ENCODE measurements at regions not wholly inside any gene's neighbourhood (a gene's known extent, or its start where the extent isn't known, plus 50 kb on each side); places are given as distances from the start of the nearest gene placed in this dataset.

DNA sequence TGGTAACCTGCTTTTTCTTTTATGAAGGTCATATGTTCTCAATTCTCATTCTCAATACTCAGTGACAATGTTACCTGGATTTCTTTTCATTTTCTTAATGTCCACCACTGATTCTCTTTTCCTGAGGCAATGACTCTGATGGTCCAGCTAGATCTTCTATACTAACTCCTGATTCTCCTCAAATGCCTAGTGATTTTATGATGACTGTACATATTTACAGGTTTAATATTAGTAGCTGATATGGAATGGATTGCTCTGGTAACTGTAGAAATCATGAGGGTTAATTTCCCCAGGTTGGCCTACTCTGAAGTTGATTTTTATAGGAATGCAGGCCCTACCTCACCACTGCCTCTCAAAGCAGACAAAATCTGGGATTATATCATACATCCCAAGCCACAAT lies 308.6 kb upstream of the CNR1 start:
- TF ChIP-seq POLR2AphosphoS5 (IDR thresholded peaks at IDR 0.05; ENCODE audit: borderline replicate concordance, low read depth, low read length) = no peak
- no peak for TF ChIP-seq EZH2 (IDR thresholded peaks at IDR 0.05)
- no peak for TF ChIP-seq FOXP2 (optimal IDR thresholded peaks at IDR 0.05; ENCODE audit: control extremely low read depth, extremely low read length, insufficient read depth)
